EL (cell line): ENCODE measurements at regions not wholly inside any gene's neighbourhood (a gene's known extent, or its start where the extent isn't known, plus 50 kb on each side); places are given as distances from the start of the nearest gene placed in this dataset.

Experiments used
- DNase-seq: peaks from one replicate; pipeline ENCODE4 v3.0.0-alpha.2; 2016

DNA sequence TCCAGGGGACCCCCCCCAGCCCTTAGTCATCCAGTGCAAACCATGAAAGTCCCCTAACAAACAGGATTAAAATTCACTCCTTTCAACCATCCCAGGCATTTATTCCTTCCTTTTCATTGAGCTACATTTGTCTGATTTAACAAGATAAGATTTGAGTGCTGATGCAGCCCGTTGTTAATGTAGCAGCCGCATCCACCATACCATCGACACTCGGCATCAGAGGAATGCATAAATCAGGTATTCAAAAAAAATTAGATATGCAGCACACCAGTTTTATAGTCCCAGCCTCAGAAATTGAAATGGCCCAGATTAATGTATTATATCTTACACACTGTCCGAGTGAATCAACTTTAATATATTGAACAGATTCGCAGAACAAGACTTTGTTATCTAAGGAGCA lies 676.5 kb upstream of the FANCL start:
- no peak for DNase-seq

- no peak for DNase-seq
Observed at GRCh38 chr2:58916063-58916462, 674.9 kb upstream of the FANCL start.

GRCh38 chr2:58914733-58915505 lies 673.8 kb upstream of the FANCL start:
- no peak for DNase-seq

- no peak for DNase-seq
Observed at GRCh38 chr2:58913082-58913726, 672.1 kb upstream of the FANCL start.

DNA sequence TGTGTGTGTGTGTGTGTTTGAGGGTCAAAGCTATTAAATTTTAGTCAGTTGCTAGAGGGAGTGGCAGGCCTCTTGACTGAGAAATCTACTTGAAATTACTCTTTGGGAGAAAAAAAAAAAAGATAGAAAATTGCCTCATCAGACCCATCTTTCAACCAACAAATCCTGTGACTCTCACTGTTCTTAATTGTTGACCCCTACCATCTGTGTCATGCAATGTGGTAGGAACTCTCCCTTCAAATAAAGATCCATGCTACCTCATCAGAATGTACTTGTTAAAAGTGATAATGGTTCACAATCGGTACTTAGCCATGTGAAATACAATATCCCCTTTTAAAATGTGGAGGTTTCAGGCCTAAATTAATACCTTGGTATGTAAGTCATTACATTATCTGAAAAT lies 670.8 kb upstream of the FANCL start:
- no peak for DNase-seq

DNA sequence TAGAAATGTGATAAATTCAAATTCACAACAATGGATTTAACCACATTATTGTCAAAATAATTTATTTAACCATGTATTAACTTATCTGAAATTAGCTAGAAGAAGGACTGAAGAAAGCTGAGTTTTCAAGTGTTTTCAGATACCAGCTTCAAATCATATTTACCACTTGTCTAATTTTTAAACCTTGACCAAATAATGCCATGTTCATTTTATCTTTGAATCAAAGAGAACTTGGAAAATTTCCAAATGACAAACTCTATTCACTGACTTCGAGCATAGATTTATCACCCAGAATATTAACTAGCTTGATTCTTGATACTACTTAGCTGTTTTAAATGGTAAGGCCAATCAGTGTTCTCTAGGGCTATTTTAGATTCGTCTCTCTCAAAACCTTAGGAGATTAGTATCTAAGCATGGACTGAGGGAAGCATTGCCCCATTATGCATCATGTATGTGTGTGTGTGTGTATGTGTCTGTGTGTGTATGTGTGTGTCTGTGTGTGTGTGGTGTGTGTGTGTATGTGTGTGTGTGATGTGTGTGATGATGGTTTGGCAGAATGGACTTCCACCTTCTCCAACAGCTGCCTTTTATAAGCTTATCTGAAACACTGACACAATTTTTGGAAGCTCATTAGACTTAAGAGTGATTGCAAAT lies 667.5 kb upstream of the FANCL start:
- no peak for DNase-seq

DNA sequence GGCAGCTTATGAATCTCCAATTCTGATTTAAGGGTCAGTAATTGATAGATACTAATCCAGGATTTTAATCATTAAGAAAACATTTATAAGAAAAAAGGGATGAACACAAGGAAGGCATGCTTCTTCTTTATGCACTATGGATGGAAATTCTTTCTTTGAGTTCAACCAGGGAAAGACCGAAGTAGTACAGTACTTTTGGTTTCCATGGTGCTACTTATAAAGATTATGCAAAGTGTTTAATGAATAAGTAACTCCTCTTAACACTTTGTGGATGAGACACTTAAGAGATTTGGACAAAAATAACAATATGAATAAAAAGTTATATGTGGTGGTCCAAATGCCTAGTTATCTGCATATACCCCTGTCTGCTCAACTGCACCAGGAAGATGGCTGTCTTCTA lies 666.5 kb upstream of the FANCL start:
- DNase-seq: no peak

GRCh38 chr2:58906081-58906645 lies 665.0 kb upstream of the FANCL start:
- no peak for DNase-seq

GRCh38 chr2:58904095-58904494 lies 663.0 kb upstream of the FANCL start:
- DNase-seq: no peak

DNA sequence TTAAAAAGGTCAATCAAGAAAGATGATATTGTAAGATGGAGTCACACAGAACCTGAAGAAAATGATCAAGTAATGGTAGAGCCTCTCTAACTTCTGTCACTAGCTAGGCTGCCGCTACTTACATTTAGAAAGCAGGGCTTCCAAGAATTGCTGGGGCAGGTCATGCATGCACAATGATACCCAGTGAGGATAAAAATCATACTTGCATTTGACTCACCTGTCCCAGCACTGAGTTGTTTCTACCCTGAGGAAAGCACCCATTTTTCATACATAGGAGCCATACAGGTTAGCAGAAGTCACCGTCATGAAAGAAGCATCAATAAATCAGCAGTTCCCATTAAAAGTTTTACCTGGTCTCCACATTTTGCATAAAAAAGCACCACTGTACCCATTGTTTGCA lies 662.3 kb upstream of the FANCL start:
- DNase-seq: no peak

GRCh38 chr2:58900246-58901027 lies 659.3 kb upstream of the FANCL start:
- no peak for DNase-seq

DNA sequence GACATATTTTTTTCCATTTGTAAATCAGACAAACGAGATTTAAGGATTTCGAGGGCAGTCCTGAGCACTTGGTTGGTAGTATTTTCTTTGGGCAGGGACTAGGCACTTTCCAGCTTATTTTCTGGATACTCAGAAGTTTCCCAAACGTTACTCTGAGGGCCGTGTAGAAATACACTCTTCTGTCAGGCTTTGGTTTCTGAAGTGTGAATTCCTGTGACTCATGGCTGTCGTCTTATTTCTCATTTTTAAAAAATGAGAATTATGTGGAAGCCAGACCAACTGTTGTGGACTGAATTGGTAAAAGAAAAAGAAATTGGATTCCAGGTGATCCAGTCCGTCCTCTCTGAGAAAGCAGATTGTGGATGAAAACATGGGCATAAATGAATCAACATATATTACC lies 658.6 kb upstream of the FANCL start:
- DNase-seq: peak; percentile 67

GRCh38 chr2:58896638-58897037 lies 655.5 kb upstream of the FANCL start:
- DNase-seq: peak; percentile 55

- DNase-seq: no peak
Observed at GRCh38 chr2:58895857-58896256, 654.7 kb upstream of the FANCL start.

DNA sequence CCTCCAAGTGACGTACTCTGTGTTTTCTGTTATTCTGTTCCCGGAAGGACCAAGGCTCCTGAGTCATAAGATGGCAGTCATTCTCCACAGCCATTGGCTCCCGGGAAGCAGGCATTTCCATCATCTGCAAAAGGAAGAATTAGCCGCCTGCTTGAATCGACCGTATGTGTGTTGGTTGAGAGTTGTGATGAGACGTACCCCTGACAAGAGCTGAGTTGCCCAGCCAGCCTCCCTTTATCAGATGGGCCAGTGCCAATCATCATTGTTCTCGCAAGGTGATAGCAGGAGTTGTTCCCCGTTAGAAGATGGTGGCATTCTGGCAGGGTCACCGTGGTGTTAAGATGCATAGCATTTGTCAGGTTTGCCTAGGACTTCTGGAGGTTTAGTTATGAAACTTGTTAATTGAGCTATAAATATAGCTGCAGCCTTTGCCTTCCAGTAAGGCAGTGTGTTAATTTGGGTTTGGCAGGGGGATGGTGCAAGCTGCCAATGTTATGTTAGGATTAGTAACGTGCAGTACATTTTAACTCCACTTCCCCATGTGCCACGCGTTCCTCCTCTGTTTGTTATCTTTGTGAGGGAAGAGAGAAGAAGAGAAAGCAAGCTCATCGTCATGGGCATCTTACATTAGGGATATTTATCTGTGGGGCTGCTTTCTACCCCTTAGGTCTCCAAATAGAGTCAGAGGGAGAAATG lies 652.7 kb upstream of the FANCL start:
- DNase-seq: no peak

DNA sequence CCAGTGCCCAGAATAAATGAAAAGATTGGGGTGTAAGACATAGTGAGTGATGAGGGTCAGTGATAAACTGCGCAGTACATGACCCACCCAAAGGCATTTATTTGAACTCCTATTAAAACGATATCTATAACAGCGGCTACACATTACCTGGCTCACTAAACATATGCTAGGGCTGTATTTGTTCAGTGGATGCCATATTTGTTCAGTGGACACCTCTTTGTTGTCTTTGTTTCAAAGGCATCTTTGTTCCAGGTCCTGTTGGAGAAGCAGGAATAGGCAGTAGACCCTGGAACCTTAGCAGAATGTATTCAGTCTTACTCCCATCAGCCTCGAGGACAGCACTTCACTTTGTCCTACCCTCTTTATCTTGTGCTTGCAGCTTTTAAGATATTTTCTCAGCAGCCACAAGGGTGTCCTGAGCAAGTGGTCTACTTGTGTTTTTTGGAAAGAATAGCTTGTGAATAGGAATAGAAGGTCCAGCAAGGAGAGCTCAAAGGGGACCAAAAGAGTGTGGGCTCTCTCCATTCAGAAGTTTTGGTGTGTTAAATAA lies 650.8 kb upstream of the FANCL start:
- DNase-seq: no peak

DNA sequence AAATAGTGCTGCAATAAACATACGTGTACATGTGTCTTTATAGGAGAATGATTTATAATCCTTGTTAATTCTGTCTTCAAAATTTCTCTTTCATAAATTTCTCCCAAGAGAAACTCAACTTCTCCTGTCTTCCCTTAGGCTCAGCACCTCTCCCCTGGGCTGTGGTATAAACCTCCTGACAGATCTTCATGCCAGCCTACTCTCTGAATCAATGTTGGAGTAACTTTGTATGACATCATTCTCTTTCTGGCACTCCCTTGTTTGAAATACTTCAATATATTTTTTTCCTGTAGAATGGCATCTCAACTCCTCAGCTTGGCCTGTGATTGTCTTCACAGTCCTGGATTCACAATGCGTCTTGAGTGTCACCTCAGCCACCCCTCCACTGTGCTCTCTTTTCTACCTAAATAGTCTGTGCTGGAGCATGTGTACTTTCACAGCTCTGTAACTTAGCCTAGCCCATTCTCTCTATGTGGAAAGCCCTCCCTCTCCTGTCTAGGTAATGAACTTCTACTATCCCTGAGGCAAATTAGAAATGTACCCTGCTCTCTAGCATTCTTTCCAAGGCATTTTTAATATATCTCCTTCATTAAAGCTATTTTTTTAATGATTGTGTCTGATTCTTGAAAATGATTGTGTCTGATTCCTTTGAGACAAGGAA lies 649.9 kb upstream of the FANCL start:
- no peak for DNase-seq

DNA sequence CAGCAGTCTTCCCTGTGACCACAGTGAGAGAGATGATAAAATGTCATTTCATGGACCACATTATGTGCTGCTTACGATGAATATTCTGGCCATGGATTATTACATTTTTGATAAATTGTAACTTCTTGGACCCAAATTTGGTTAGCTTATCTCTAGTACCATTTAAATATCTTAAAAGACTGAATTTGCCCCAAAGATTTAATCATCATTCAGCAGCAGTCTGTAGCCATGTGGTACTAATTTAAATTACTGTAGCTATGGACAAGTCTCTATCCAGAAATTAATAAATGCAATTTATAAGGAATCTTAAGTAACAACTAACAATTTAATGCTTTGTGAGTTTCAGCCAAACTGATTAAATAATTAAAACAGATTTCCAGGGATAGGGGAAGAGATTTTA lies 644.9 kb upstream of the FANCL start:
- DNase-seq: no peak

- DNase-seq: no peak
Observed at GRCh38 chr2:58879834-58880233, 638.7 kb upstream of the FANCL start.

- no peak for DNase-seq
Observed at GRCh38 chr2:58878778-58879177, 637.7 kb upstream of the FANCL start.

GRCh38 chr2:58876126-58876525 lies 635.0 kb upstream of the FANCL start:
- no peak for DNase-seq

DNA sequence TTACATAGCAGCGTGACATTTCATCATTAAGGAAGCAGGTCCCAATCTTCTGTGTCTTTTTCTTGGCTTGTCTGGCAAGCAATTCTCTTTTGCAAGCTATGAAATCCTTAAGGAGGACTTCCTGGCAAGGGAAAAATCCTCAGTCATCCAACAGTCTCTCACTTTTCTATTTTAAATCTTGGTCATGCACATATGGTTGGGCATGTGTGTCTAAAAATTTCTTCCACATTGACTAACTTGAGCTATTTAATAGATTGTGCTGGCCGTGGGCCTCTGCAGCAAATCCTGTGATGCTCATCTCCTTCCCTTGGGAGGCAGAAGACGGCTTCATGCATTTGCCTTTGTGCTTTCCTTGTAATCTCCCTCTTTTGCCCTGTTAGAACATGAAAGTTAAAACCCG lies 634.3 kb upstream of the FANCL start:
- DNase-seq: no peak
